Ovary (tissue), 7 donors: ENCODE measurements at regions not wholly inside any gene's neighbourhood (a gene's known extent, or its start where the extent isn't known, plus 50 kb on each side); places are given as distances from the start of the nearest gene placed in this dataset.
"Not testable (repeated sequence)": the region's sequence is repeated elsewhere in the genome, so short reads cannot be mapped to it uniquely, and the experiment has no call there.

ENCODE experiments used
- DNase-seq, 5 donors: peaks; one replicate each; pipeline ENCODE4 v3.0.0-alpha.2; 2019 to 2020
- H3K27ac ChIP-seq, 2 donors: fragments of 200-600 bp; one replicate each; pipeline versions ENCODE4 v1.5.1 to v1.8.0; 2019 to 2022
- H3K27me3 ChIP-seq: fragments of 200-600 bp; one replicate; pipeline ENCODE4 v1.8.0; 2022
- H3K36me3 ChIP-seq: fragments of 200-600 bp; sonication (generic); one replicate; pipeline ENCODE4 v1.5.1; 2019
- H3K4me1 ChIP-seq: one replicate; pipeline ENCODE4 v1.8.1; 2013; ENCODE audit warnings: mild to moderate bottlenecking, moderate library complexity; ENCODE audit not compliant: insufficient read depth
- H3K4me3 ChIP-seq: fragments of 200-600 bp; sonication (generic); one replicate; pipeline ENCODE4 v1.5.1; 2017
- H3K9me3 ChIP-seq, 2 donors: fragments of 200-600 bp in 1 of 2; sonication (generic) in 1 of 2; one replicate each; pipeline versions ENCODE4 v1.5.1 to v1.8.1; 2013 to 2019; ENCODE audit warnings: mild to moderate bottlenecking in 1 of 2, moderate library complexity in 1 of 2
- EP300 ChIP-seq: sonication (generic); formaldehyde crosslinking; IDR thresholded peaks from one replicate; pipeline ENCODE4 v1.6.1; 2017; ENCODE audit warnings: antibody characterized with exemption
- POLR2A ChIP-seq: fragments of 450-650 bp; IDR thresholded peaks from one replicate; pipeline ENCODE4 v1.6.1; 2017; ENCODE audit warnings: antibody characterized with exemption, mild to moderate bottlenecking, moderate library complexity
- WGBS, 3 donors: extraction: QIAGEN DNeasy Blood & Tissue Kit in 1 of 3; methylation state at CpG; one replicate each; pipeline versions ENCODE4 v1.1.5 to v1.1.7; 2013 to 2017; 5-methylcytosine and 5-hydroxymethylcytosine counted together
- intact Hi-C, 4 donors: fragments of 100-400 bp; cut with DNase I; formaldehyde crosslinking; loops; one replicate each; pipeline versions ENCODE4 v1.11.0 to v1.15.1; 2022 to 2023
- TF ChIP-seq, protein P1 (sequence below), 3 donors: fragments of 450-650 bp in 2 of 3; fragments of 200-600 bp in 1 of 3; IDR thresholded peaks; one replicate each; pipeline versions ENCODE4 v1.5.1 to v1.8.0; 2016 to 2022; ENCODE audit warnings: antibody characterized with exemption in 3 of 3, mild to moderate bottlenecking in 1 of 3
- donor health status: DM: no; HTN: no; CAD: no; lungs with moderate emphysema.
- donor health status: DM: no; HTN: no; CAD: no.
- donor health status: Bipolar disorder and iron deficiency.
- donor health status: DM: no; HTN: no; CAD: no.
- donor health status: DM: yes; HTN: yes; CAD: no.

- 49 to 64% (median 63%) methylated on average over 1 of the region's 1 CpG for WGBS, 3 donors
Measured at GRCh38 chr9:85471791-85472190, 270.0 kb downstream of the AGTPBP1 start.

GRCh38 chr9:85469041-85469440 is 272.7 kb downstream of the AGTPBP1 start:
- no peak overlapping the region for H3K4me3 ChIP-seq
- no peak for TF ChIP-seq POLR2A
- TF ChIP-seq, protein P1, sequence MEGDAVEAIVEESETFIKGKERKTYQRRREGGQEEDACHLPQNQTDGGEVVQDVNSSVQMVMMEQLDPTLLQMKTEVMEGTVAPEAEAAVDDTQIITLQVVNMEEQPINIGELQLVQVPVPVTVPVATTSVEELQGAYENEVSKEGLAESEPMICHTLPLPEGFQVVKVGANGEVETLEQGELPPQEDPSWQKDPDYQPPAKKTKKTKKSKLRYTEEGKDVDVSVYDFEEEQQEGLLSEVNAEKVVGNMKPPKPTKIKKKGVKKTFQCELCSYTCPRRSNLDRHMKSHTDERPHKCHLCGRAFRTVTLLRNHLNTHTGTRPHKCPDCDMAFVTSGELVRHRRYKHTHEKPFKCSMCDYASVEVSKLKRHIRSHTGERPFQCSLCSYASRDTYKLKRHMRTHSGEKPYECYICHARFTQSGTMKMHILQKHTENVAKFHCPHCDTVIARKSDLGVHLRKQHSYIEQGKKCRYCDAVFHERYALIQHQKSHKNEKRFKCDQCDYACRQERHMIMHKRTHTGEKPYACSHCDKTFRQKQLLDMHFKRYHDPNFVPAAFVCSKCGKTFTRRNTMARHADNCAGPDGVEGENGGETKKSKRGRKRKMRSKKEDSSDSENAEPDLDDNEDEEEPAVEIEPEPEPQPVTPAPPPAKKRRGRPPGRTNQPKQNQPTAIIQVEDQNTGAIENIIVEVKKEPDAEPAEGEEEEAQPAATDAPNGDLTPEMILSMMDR (IDR thresholded peaks at IDR 0.05) = no peak
- no peak for TF ChIP-seq EP300
- DNase-seq = no peak
- no peak overlapping the region for H3K27ac ChIP-seq
- no peaks in the 10 kb centered on the region for H3K9me3 ChIP-seq
- H3K27me3 ChIP-seq = no peaks in the 10 kb centered on the region
- 79 to 93% (median 84%) methylated on average over 10 of the region's 10 CpGs for WGBS, 3 donors
- no peaks in the 10 kb centered on the region for H3K4me1 ChIP-seq
- H3K36me3 ChIP-seq = no peaks in the 10 kb centered on the region
- intact Hi-C loops = no loop called here

More at GRCh38 chr9:85471791-85472190, 270.0 kb downstream of the AGTPBP1 start:
- no peak overlapping the region for H3K4me3 ChIP-seq
- intact Hi-C loops = no loop called here
- H3K9me3 ChIP-seq = no peaks in the 10 kb centered on the region
- H3K36me3 ChIP-seq = no peaks in the 10 kb centered on the region
- DNase-seq = no peak
- no peak overlapping the region for H3K27ac ChIP-seq
- TF ChIP-seq EP300 (no peak), POLR2A (no peak)
- TF ChIP-seq, protein P1 (IDR thresholded peaks at IDR 0.05) = no peak
- no peaks in the 10 kb centered on the region for H3K27me3 ChIP-seq
- no peaks in the 10 kb centered on the region for H3K4me1 ChIP-seq

GRCh38 chr9:85466834-85467233 is 274.9 kb downstream of the AGTPBP1 start:
- intact Hi-C loops = no loop called here
- no peaks in the 10 kb centered on the region for H3K27me3 ChIP-seq
- TF ChIP-seq, protein P1 (IDR thresholded peaks at IDR 0.05) = no peak
- TF ChIP-seq EP300 = no peak
- TF ChIP-seq POLR2A = no peak
- no peak overlapping the region for H3K27ac ChIP-seq
- no peaks in the 10 kb centered on the region for H3K9me3 ChIP-seq
- no peaks in the 10 kb centered on the region for H3K4me1 ChIP-seq
- no peaks in the 10 kb centered on the region for H3K36me3 ChIP-seq
- 78 to 82% (median 79%) methylated on average over 10 of the region's 10 CpGs for WGBS, 3 donors
- DNase-seq = no peak
- no peak overlapping the region for H3K4me3 ChIP-seq

DNA sequence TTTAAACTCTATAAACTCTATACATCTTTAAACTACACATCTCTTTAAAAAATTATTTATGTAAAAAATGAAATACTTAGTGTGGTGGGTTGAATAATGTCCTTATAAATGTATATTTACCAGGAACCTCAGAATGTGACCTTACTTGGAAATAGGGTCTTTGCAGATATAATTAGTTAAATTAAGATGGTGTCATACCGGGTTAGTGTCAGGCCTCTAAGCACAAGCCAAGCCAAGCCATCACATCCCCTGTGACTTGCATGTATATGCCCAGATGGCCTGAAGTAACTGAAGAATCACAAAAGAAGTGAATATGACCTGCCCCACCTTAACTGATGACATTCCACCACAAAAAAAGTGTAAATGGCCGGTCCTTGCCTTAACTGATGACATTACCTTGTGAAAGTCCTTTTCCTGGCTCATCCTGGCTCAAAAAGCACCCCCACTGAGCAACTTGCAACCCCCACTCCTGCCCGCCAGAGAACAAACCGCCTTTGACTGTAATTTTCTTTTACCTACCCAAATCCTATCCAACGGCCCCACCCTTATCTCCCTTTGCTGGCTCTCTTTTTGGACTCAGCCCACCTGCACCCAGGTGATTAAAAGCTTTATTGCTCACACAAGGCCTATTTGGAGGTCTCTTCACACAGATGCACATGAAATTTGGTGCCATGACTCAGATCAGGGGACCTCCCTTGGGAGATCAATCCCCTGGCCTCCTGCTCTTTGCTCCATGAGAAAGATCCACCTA is 283.5 kb downstream of the AGTPBP1 start:
- H3K27me3 ChIP-seq, intact Hi-C loops, H3K27ac ChIP-seq, H3K4me1 ChIP-seq, DNase-seq, H3K9me3 ChIP-seq, H3K4me3 ChIP-seq, H3K36me3 ChIP-seq: not testable (repeated sequence)
- 81 to 87% (median 87%) methylated on average over 5 of the region's 5 CpGs for WGBS, 3 donors

GRCh38 chr9:85453850-85454249 is 287.9 kb downstream of the AGTPBP1 start:
- Histone ChIP-seq H3K27ac (no peak overlapping the region), H3K27me3 (no peaks in the 10 kb centered on the region), H3K4me1 (no peaks in the 10 kb centered on the region), H3K4me3 (no peak overlapping the region), H3K36me3 (no peaks in the 10 kb centered on the region), H3K9me3 (no peaks in the 10 kb centered on the region)
- intact Hi-C loops = no loop called here
- TF ChIP-seq POLR2A (no peak), EP300 (no peak)
- no peak for DNase-seq
- WGBS, 3 donors = 72 to 74% (median 74%) methylated on average over 5 of the region's 5 CpGs
